ENCODE measurements at regions not wholly inside any gene's neighbourhood (a gene's known extent, or its start where the extent isn't known, plus 50 kb on each side); places are given as distances from the start of the nearest gene placed in this dataset.
"Not testable (repeated sequence)": the region's sequence is repeated elsewhere in the genome, so short reads cannot be mapped to it uniquely, and the experiment has no call there.

DNA sequence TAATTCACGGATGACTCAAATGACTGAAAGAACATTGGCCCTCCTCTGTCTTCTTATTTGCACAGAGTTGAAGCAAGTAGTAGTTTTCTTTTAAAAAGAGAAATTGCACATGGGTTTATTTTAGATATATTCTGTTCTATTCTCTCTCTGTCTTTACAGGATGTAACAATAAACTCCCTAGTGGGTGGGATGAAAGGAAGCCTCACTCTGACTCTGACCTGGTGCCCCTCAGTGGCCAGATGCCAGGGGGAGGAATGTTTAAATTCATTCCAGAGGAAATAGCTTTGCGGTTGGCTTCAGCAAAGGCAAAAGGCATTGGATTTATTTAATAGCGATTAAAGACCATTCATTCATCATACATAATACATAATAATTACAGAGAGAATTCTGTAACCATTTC lies 156.4 kb upstream of the MTPN start:
- no peak for DNase-seq (ENCODE audit: low read depth in 4 of 4, low spot score in 1 of 4)

GRCh38 chr7:136131304-136131630 lies 154.1 kb upstream of the MTPN start:
- DNase-seq (ENCODE audit: low read depth in 4 of 4, low spot score in 1 of 4), result no peak

DNA sequence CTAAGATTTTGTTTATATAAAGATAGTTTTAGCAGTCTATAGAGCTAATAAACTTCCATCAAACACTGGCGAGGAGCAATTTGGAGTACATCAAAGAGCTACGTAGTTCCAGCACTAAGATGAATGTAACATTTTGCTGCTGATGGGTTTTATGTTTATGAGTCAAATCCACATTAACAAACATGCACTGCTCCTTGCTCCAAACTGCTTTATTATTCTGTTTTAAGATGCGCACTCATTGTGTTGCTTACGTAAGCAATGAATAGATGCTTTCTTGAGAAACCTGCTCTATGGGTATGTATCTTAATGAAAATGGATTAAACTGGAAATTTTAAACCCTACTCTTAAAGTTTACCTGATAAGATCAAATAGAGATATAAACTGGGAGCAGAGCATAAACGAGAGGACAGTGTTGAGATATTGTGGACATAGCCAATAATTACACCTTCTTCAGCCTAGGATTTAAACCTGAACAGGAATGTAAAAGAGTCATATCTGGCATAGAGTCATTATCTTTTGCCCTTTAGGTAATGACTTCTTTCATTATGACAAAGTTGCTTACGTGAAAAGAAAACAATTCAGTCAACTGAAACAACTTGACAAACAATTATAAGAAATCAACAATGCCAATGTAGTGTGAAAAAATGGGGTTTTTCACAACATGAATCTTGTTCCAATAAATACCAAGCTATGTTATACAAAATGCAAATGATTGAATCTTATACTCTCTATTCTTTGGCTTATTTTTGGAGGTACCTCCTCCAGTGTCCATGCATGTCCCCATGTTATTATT lies 153.5 kb upstream of the MTPN start:
- no peak for DNase-seq (ENCODE audit: low read depth in 4 of 4, low spot score in 1 of 4)

- DNase-seq (ENCODE audit: low read depth in 4 of 4, low spot score in 1 of 4), result no peak
Observed at GRCh38 chr7:136128050-136128449, 150.9 kb upstream of the MTPN start.

DNA sequence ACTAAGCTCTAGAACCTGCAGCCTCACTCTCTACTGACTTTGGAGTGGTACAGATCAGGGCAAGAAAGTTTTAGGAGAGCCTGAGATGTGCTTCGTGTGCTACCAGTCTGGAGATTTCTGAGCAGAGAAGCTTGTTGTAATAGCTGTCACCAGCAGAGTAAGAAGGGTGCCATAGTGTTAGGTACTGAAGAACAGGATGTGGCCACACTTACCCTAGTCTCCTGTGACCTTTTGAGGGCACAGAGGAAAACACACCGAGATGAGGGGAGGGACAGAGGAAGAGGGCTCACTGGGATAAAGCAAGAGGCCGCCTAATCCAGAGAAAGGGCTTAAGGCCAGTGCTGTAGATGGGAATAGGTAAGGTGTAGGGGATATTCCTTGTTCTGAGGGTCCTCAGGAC lies 146.2 kb upstream of the MTPN start:
- DNase-seq (ENCODE audit: low read depth in 4 of 4, low spot score in 1 of 4), result no peak

DNA sequence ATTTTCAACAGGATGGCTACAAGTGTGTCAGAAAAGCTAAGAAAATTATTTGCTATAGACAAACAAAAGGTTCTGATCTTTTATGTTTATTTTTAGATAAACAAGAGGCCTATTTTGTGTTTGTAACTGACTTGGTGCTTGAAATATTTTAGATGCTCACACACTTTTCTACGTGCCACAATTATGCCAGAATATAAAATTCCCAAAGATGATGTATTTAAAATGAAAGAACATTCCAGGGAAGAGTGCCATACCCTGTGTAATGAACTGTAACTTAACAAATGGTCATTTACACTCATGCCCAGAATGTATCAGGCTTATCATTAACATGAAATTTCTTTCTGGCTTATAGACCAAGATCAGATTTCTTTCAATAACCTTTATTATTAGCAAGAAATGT lies 144.9 kb upstream of the MTPN start:
- DNase-seq (ENCODE audit: low read depth in 4 of 4, low spot score in 1 of 4), result no peak

DNA sequence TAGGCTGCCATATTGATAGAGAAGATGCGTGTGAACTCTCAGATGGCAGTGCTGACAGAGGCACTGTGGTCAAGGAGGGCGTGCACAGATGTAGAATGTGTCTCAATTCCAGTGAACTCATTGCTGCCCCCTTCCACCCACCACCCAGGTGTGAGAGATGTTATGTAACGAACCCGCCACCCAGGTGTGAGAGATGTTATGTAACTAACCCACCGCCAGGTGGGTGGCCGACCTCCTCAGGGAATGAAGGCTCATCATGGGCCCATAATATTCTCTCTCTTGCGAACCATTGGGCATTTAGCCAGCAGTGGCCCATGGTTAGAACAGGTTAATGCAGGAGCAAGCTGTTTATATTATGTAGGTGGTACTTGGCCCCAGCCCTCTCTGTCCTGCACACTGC lies 140.4 kb upstream of the MTPN start:
- DNase-seq (ENCODE audit: low read depth in 4 of 4, low spot score in 1 of 4), result no peak

DNA sequence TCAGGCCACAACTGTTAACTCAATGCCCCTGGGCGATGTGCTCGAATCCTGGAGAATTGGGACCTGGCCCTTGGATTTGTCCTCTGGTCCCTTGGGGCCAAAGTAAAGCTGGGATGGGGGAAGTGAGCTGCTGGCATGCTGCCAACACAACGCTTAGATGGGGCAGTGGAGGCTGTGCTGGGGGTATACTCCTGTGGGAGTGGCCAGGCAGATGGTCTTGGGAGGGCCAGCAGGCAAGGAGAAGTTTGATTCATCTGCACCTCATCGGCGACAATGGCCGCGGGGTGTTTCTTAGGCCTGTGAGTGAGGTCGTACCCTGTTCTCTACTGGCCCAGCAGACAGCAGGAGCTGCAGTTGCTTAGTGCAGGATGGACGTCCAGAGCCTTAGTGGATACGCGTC lies 139.0 kb upstream of the MTPN start:
- DNase-seq (ENCODE audit: low read depth in 4 of 4, low spot score in 1 of 4), result no peak

- peak in 3 of 4 experiments; percentile 26 to 29 (median 27) for DNase-seq (ENCODE audit: low read depth in 4 of 4, low spot score in 1 of 4)
Observed at GRCh38 chr7:136114966-136115762, 138.0 kb upstream of the MTPN start.

GRCh38 chr7:136114467-136114866 lies 137.3 kb upstream of the MTPN start:
- not testable (repeated sequence) for DNase-seq (ENCODE audit: low read depth in 4 of 4, low spot score in 1 of 4)

DNA sequence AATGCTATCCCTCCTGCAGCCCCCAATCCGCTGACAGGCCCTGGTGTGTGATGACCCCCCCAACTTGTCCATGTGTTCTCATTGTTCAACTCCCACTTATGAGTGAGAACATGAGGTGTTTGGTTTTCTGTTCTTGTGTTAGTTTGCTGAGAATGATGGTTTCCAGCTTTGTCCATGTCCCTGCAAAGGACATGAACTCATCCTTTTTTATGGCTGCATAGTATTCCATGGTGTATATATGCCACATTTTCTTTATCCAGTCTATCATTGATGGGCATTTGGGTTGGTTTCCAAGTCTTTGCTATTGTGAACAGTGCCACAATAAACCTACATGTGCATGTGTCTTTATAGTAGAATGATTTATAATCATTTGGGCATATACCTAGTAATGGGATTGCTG lies 131.9 kb upstream of the MTPN start:
- not testable (repeated sequence) for DNase-seq (ENCODE audit: low read depth in 4 of 4, low spot score in 1 of 4)

DNA sequence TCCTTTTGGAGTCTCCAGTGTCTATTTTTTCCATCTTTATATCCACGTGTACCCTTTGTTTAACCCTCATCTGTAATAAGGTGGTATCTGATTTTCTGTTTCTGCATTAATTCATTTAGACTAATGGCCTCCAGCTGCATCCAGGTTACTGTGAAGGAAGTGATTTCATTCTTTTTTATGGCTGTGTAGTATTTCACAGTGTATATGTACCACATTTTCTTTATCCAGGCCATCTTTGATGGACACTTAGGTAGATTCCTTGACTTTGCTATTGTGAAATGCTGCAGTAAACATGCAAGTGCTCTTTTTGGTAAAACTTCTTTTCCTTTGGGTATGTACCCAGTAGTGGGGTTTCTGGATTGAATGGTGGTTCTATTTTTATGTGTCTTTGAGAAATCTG lies 128.0 kb upstream of the MTPN start:
- no peak for DNase-seq (ENCODE audit: low read depth in 4 of 4, low spot score in 1 of 4)

DNA sequence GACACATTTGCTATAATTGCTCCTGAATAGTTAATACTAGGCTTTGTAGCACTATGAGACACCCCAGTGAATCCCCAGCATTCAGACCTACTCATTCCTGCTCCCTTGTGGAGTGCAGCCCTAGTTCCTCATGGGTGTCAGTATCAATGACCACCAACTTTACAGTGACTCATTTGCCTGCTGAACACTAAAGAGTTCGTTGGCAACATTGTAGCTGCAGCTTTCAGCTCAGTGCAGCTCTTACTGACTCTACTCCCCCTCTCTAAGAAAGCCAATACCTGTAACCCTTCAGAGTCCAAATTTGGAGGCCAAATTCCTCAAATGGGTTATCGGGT lies 127.1 kb upstream of the MTPN start:
- no peak for DNase-seq (ENCODE audit: low read depth in 4 of 4, low spot score in 1 of 4)

GRCh38 chr7:136103545-136104268 lies 126.5 kb upstream of the MTPN start:
- DNase-seq (ENCODE audit: low read depth in 4 of 4, low spot score in 1 of 4), result no peak

DNA sequence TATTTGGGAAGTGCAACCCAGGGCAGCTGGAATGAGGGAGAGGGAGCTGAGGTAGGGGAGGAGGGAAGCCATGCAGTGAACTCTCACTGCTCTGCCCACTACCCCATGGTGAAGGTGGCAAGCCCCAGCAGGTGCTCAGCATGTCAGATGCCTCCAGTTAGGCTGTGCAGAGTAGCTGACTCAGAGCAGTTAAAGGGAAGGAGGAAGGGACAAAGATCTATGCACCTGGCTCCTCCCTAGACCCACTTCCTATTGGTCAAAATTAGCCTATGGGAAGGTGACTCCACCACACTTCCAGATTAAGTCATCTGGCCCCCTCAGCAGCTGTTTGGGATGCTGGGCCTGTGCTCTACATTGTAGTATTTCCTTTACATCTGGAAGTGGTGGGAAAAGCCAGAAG lies 125.7 kb upstream of the MTPN start:
- DNase-seq (ENCODE audit: low read depth in 4 of 4, low spot score in 1 of 4), result no peak

- not testable (repeated sequence) for DNase-seq (ENCODE audit: low read depth in 4 of 4, low spot score in 1 of 4)
Observed at GRCh38 chr7:136092714-136093113, 115.6 kb upstream of the MTPN start.

- no peak for DNase-seq (ENCODE audit: low read depth in 4 of 4, low spot score in 1 of 4)
Observed at GRCh38 chr7:136087881-136088280, 110.7 kb upstream of the MTPN start.

GRCh38 chr7:136086712-136087111 lies 109.6 kb upstream of the MTPN start:
- DNase-seq (ENCODE audit: low read depth in 4 of 4, low spot score in 1 of 4), result no peak

DNA sequence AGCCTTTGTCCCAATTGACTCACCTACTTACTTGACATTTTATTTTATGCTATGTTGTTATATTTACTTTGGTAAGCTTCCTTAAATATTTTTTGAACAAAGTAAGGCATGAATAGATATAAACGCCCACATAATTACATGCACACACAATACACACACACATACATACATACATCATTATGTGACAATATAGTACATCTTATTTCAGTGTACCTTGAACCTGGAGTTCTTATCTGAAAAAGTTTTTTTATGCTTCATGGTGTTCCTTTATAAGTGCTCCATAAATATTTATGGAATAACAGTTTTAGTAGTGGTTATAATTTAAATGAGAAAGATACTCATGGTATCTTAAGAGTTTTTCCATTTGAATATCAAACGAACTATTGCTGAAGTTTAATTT lies 102.8 kb upstream of the MTPN start:
- DNase-seq (ENCODE audit: low read depth in 4 of 4, low spot score in 1 of 4), result no peak

DNA sequence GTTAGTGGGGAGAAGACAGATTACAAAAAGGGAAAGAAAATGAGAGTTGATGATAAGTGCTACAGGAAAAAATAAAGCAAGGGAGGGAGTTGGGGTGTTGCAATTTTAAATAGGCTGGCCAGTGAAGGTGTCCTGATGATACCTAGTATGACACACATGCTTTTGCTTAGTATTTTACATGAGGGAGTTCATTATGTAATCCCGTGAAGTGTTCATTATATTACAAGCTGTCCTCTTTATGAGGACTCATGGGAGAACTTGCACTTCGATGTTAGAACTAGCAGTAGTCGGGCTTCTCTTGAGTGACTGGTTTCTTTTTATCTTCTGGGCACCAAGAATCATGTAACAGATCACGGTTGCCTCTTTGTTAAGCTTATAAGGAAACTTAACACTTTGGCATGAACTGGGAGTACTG lies 102.3 kb upstream of the MTPN start:
- no peak for DNase-seq (ENCODE audit: low read depth in 4 of 4, low spot score in 1 of 4)

GRCh38 chr7:136079066-136079465 lies 101.9 kb upstream of the MTPN start:
- no peak for DNase-seq (ENCODE audit: low read depth in 4 of 4, low spot score in 1 of 4)

DNA sequence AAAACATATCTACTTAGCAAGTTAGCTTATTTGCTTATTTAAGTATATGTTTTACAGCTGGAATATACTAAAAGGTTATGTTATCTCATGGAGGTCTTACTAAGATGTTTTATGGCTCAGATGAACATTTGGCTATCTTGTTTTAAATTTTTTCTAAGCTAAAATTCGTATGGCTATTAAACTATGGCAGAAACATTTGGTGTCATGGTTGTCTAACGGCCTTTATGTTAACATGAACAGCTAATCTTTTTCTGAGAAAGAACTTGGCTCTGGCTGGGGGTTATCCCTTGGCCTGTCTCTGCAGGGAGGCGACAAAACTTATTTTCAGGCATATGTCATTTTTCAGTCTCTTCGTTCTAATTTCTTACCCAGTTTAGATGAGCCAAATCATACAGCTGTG lies 101.5 kb upstream of the MTPN start:
- DNase-seq (ENCODE audit: low read depth in 4 of 4, low spot score in 1 of 4), result no peak
